HG02970 (cell line): ENCODE measurements at regions not wholly inside any gene's neighbourhood (a gene's known extent, or its start where the extent isn't known, plus 50 kb on each side); places are given as distances from the start of the nearest gene placed in this dataset.

Source experiments
- ATAC-seq: cut with Tn5 transposase; IDR thresholded peaks from one replicate; pipeline ENCODE4 v1.9.1; 2021; ENCODE audit warnings: mild to moderate bottlenecking, moderate library complexity, moderate number of reproducible peaks; ENCODE audit not compliant: unreplicated experiment, low FRiP score

DNA sequence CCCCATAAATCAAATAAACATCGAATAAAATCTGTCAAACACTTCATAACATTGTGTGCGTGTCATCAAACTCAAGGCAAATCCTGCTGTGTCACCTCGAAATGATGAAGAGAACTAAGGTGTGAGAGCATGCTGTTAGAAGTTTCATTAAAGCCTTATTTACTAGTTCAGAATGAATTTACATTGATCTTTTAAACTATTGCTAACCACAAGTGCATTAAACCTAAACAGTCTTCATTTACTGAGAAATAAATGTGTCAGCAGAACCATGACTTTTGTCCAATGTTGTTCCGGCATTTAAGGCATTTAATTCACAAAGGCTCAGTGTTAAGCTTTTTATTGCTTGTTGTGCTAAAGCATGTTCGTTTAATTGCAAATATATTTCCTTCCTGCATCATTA is 474.4 kb downstream of the SETD4 start:
- ATAC-seq, result no peak

DNA sequence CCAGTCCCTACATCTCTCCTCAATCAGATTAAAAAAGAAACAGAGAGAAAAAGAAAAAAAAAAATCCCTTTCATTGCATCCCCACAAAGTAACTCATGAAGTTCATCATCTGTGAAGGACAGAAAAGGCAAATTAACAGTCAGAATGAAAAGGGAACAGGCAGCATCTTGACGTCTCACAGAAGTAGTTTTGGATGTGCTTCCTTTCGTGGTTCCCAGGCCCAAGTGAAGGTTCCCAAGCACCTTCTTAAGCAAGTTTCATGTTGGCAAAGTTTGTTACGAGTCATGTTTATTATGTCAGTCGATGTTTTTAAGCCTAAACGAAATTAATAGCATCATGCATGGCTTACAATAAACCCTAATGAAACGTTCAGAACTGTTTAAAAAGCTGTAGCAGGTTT is 475.2 kb downstream of the SETD4 start:
- no peak for ATAC-seq

DNA sequence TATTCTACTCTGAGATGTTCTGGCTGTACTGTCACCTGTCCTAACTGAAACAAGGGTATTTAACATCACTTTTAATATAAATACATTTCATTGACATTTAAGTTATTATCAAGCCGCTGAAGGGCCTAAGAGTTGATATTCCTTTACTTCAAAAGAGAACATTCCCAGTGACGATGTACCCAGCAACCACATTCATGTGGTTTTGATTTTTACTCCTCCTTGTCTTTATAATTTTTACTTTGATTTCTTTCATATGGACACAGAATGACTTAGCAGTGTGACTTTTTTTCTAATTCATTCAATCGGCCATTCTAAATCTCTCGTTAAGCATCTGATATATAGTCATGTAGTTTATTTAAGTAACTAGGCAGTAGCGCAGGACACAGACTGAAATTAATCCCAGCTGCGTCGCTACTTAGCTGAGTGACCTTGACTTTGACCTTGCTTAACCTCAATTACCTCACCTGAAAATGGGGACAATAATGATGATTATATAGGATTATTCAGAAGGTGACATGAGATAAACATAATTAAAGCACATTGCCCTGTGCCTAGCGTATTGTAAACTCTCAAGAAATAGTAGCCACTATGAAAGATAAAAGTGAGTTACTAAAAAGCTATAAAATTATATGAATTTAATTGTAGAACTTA is 476.6 kb downstream of the SETD4 start:
- no peak for ATAC-seq

DNA sequence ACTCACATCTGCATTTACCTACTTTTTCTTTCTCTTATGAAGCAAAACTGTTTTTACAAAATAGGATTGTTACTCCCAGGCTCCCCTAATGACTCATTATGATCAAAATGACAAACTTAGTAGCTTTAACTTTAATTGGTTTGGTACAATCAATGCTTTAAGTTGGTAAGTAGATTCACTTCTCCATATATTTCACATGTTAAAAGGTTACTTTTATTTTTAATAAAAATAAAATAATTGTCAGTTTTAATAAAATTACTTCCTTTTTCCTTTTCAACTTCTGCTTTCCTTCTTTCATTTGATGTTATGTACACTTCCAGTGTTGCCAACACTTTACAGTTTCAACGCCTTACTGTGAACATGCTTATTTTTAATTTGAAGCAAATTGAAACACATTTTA is 477.6 kb downstream of the SETD4 start:
- no peak for ATAC-seq

DNA sequence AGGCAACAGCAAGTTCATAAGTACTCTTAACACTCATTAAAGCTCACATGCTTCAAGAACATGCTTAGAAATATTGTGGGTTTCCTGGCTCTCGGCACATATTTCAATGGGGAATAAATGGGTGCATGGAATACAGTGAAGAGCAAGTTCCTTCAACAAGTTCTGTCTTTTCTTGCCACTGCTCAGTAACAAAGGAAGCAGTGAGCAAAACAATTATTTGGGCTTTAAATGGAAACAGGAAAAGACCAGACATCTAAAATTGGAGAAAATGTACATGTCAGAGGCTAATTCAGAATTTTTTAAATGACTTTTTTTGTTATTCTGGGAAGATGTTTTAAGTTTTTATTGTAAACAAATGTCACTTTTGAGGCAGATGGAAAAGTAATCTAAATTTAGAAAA is 478.7 kb downstream of the SETD4 start:
- no peak for ATAC-seq

DNA sequence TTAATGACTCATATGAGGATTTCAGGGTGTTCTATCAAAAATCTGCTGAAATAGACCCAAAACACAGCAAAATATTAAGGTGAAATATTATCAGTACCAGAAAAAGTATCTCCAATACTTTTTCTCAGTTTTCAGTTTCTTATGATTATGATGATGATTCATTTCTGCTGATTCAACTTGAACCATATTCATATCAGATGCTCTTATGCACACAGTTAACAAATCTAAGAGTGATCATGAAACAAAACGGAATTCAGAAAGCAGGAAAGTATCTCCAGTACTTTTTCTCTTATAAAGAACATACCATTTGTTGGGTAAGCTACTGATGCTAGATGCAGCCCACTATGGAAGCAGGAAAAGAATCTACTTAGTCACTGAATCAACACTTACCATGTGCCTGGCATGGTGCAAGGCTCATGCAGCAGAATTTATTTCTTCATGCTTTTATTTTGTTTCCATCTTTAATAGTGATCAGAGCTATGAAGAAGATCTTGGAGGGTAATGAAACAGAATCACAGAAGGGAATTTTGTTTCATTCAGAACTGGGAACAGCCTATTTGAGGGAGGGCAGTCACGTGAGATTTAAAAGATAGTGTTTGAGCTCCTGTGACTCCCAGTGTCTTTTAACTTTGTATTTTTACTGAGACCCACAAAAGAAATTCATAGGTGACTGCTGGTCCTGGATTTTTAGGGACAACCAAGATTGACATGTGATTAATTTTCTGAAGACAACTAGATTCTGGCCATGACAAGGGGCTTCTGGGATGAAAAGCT is 480.6 kb downstream of the SETD4 start:
- ATAC-seq, result no peak

DNA sequence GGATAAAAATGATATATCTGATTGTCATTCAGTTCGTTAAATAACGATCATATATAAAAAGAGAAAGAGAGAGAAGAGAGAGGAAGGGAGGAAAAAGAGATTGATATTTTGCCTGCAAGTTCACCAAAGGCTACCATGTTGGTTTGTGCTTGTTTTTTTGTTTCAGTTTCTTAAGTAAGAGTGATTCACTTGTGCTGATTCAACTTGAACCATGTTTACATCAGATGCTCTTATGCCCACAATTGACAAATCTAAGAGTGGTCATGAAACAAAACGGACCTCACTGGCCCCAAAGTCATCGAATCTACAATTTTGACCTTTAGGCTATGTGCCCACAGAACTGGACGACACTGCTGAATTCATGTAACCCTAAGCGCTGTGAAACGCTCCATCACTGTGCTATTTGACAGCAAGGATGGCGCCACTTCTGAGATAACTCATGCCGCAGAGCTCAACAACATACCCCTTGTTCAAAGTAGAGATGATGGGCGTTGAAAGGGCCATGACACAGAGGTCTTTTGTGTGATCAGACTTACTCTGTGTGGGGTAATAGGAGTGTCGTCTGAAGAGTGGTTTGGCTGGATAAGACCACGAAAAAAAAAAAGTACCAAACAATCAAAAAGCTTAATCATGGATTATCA is 481.4 kb downstream of the SETD4 start:
- ATAC-seq, result no peak

DNA sequence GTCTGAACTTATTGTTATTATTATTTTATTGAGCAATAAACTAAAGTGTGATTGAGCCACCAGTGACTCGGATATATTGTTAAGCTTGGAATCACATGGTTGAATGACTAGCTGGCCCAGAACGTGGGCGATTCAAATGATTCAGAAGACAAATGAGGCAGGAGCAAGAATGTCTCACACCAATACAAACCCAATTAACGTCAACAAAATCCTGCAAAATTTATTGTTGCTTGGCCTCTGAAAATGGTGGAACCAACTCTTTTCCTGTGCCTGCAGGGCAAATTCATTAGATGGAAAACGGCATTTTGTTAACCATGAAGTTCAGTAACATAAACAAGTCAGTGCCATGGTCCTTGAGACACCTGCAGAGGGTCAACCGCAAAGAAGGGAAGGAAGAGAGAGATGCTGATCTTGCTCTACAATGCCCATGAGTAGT is 482.0 kb downstream of the SETD4 start:
- ATAC-seq, result no peak

DNA sequence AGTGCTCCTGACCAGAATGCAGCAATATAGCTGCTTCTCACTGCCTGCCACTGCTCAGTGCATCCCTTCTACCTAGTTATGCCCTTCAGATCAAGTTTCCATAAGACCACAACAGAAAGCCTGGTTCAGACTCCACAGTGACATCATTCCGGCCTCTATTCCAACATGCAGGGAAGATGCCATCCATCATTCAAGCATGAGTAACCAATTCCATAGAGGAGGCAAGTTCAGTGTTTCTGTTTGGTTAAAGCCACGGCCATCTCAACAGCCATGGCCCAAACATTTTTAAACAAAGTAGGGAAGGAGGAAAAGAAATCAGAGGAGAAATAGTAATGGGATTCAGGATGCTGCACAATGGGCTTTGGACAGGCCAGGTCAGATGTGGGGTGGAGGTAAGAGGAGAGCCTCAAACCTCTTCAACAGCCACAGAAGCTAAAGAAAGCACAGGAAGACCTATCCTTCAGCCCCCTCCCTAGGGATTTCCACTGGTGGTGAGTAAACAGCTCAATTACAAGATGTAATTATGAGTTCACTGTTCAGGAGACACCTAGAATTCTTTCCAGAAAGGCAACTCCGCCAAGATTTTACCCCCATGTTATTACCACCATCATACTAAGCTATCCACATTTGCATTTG is 484.9 kb downstream of the SETD4 start:
- no peak for ATAC-seq

DNA sequence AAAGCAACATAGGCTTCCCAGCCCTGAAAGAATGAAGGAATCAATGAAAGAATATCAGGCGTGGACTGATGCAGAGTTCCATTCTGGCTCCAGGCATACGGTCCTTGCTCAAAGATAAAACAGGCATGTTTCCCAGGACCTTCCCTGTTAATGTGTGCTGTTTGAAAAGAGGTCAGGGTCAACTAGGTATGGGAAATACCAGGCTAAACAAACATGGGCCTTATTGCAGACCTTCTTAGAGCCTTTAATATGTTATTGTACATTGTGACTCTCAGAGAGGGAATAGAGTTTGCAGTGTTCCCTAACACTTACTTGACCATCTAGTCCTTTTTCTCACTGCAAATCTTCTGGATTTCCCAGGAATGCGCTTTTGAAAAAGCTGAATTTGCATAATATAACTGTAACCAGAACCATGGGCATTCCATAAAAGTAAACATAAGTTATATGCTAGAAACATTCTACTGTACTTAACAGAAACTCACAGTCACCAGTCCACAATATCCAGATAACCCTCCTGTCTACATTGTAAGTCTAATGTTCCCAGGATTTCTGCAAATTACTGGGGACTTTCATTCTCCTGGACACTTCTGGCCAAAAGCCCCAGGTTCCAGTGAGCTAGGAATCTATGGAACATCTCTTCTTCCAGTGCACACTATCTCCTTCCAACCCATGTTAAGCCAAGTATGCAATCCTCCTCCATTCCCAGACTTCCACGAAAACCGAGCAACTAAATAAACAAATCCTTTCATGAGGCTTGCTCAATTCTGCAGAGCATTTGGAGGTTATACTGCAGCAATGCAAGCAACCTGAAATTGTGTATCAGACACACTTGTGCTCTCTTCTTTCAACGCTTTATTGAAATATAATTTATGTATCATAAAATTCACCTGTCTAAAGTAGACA is 486.6 kb downstream of the SETD4 start:
- ATAC-seq, result no peak

DNA sequence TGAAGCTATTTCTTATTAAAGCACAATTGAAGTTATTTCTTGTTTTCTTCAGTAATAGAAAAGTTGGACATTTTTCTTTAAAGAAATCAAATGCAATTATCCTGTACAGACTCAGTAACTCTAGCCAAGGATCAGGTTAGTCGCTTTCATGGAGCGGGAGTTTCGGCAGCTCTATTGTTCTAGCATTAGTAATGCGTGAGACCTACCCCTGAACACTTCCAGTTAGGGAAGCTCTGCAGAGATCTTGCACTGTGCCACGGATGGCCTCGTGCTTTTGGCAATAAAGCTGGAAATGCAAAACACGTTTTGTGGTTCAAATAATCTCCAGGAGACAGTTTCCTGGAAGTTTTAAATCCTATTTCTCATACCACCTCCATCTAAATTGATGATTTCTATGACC is 488.4 kb downstream of the SETD4 start:
- no peak for ATAC-seq

DNA sequence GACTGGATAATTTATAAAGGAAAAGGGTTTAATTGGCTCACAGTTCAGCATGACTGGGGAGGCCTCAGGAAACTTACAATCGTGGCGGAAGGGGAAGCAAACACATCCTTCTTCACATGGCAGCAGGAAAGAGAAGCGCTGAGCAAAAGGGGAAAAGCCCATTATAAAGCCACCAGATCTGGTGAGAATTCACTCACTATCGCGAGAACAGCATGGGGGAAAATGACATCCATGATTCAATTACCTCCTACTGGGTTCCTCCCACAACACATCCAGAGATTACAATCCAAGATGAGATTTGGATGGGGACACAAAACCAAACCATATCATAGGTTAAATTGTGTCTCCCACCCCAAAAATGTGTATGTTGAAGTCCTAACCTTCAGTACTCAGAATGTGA is 491.7 kb downstream of the SETD4 start:
- no peak for ATAC-seq

DNA sequence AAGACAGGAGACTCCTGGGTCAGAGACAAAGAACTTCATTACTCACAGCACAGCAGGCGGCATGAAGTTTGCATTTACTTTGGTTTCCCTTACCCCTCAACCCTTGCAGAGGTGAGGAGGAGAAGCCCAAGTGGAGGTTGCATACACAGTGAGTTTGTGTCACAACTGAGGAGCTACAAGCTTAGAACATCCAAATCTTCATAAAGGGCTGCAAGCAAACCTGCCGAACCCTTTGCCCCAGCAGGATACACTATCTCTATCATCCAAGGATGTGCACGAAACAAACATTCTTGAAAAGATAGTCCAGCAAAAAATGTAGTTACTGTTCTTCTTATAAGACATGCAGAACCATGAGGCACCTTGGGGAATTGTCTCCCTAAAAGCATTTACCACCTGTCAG is 493.5 kb downstream of the SETD4 start:
- no peak for ATAC-seq

DNA sequence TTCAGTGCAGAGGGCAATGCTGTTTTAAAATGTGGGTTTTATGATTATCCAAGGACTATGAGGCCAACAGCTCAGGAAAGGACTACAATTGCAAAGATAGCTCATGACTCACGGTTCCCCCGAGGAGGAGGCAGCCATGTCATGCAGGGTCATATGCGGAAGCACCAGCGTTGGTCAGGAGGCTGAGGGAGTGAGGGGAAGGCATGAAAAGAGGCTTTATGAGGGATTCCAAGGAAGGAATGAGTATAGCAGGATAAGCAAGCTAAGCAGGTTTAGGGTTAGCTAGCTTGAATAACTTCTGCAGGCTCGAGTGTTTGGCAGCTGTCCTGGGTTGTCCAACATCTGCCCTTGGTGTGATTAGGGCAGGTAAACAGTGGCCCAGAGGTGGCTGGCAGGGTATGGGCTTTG is 495.1 kb downstream of the SETD4 start:
- ATAC-seq, result no peak

DNA sequence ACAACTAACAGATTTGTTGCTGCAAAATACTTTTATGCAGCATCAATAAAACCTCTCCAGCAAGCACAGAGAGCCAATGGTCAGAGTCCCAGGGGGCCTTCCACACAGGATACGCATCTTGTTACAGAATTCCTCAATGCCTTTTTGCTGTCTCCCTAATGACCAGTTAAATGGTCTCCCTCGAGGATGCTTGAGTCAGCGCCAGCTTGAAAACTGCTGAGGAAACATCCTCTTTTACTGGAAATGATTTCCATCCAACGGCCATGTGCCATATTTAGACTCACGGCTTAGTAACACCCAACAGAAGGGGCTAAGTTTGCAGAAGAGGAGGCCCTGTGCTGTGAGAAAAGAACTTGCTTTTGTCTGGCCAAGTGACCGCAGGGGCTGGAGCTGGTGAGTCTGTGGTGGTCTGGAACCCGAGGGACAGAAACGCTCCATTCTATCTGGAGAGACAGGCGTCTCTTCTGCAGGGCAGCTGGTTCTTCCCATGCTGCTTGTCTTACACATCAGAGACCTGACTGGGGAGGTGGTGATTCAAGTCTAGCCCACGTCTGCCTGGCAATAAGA is 496.4 kb downstream of the SETD4 start:
- ATAC-seq, result no peak

DNA sequence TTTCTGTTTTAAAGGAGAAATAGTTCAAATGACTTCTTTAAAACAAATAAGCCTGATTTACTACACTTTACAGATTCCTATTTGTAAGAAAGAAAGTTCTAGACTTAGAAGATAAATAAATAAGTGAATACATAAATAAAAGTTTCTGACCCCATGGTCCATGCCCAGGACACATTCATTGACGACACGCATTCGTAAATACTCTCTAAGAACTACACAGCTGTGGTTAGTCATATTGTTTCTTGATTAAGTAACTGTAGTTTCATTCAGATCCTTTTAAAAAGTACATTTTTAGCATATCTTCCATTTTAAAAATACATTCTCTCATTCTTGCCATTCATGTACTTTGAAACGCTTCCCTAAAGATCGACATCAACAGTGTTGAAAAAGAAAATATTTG is 497.4 kb downstream of the SETD4 start:
- ATAC-seq, result no peak

DNA sequence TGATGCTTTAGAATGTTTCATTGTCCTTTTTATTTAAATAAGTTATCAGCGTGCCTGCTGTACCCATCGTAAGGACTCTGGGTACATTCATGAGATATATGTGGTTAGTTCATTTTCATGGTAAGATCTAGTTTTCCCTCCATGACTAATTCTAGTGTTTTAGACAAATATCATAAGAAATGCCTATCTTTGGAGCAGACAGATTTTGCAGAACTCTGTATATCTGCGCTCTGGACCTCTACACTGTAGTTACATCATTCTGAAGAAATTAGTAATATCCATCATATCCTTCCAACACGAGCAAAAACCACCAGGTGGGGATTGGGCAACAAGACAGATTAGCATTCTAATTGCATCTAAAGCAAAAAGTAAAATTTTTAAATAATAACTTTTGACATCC is 499.2 kb downstream of the SETD4 start:
- ATAC-seq, result no peak

DNA sequence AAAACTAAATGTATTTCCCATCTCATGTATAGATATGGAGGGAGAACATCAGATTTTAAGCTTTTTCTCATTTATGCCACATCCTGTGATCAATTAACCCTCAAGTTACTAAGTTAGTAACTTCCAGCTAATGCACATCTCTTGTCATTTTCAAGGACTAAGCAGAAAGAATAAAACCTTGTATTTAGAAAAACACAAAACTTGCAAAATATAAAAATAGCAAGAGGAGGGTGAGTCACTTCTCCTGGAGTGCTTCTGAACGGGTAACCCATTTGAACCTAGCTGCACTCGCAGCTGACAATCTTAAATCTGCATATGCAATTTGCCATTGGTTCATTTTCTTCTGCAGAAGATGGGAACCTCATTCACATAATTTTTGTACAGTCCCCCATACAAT is 500.5 kb downstream of the SETD4 start:
- no peak for ATAC-seq

DNA sequence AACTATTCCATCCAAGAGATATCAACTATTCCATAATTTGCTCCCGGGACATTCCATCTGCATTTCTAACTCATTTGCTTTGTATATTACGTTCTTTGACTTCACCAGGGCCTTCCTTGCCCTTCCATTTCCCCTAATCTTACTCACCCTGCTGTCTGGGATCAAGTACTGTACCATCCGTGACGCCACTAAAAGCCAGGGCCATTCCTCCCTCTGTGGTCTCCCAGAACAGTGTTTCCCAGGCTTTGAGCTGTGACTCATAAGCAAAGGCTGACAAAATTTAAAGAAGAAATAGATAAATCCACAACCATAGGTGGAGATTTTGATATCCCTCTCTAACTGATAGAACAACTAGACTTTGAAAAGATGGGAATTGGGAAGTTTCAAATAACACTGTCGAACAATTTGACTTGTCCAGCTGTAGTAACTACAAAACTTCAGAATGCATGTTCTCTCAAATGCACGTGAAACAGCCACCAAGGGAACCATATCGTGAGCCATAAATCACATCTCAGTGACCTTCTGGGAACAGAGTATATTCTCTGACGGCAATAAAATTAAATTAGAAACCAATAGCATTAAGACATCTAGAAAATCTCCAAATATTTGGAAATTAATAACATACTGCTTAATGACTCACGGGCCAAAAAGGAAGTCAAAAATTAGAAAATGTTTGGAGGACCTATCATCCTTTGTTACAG is 501.0 kb downstream of the SETD4 start:
- no peak for ATAC-seq
